MG63 (cell line): ENCODE measurements at regions not wholly inside any gene's neighbourhood (a gene's known extent, or its start where the extent isn't known, plus 50 kb on each side); places are given as distances from the start of the nearest gene placed in this dataset.

ENCODE experiments used
- DNase-seq: peaks from one replicate; pipeline ENCODE4 v3.0.0-alpha.2; 2020
- H3K27me3 ChIP-seq: fragments of 250-450 bp; sonication (Bioruptor Pico); 2 replicates; pipeline ENCODE4 v1.5.1; 2020; ENCODE audit warnings: mild to moderate bottlenecking, moderate library complexity
- H3K36me3 ChIP-seq: fragments of 250-450 bp; sonication (Bioruptor Pico); 2 replicates; pipeline ENCODE4 v1.5.1; 2020; ENCODE audit warnings: mild to moderate bottlenecking, moderate library complexity
- H3K4me3 ChIP-seq: fragments of 250-450 bp; sonication (Bioruptor Pico); 2 replicates; pipeline ENCODE4 v1.5.1; 2020; ENCODE audit warnings: mild to moderate bottlenecking, moderate library complexity
- H3K9me3 ChIP-seq: fragments of 250-450 bp; sonication (Bioruptor Pico); 2 replicates; pipeline ENCODE4 v1.5.1; 2020; ENCODE audit warnings: mild to moderate bottlenecking, moderate library complexity

GRCh38 chr6:163731215-163732013 is 316.9 kb downstream of the QKI start:
- H3K36me3 ChIP-seq, result no peaks in the 10 kb centered on the region
- H3K27me3 ChIP-seq, result no peaks in the 10 kb centered on the region
- H3K4me3 ChIP-seq, result no peak overlapping the region
- no peak for DNase-seq
- no peaks in the 10 kb centered on the region for H3K9me3 ChIP-seq

GRCh38 chr6:163730246-163731210 is 316.0 kb downstream of the QKI start:
- H3K27me3 ChIP-seq, result no peaks in the 10 kb centered on the region
- no peaks in the 10 kb centered on the region for H3K36me3 ChIP-seq
- H3K4me3 ChIP-seq, result no peak overlapping the region
- H3K9me3 ChIP-seq, result no peaks in the 10 kb centered on the region
- no peak for DNase-seq

- Histone ChIP-seq H3K9me3 (no peaks in the 10 kb centered on the region), H3K4me3 (no peak overlapping the region), H3K27me3 (no peaks in the 10 kb centered on the region), H3K36me3 (no peaks in the 10 kb centered on the region)
- no peak for DNase-seq
Observed at GRCh38 chr6:163729127-163729872, 314.8 kb downstream of the QKI start.

- no peaks in the 10 kb centered on the region for H3K9me3 ChIP-seq
- H3K27me3 ChIP-seq, result no peaks in the 10 kb centered on the region
- H3K4me3 ChIP-seq, result no peak overlapping the region
- H3K36me3 ChIP-seq, result no peaks in the 10 kb centered on the region
- no peak for DNase-seq
Observed at GRCh38 chr6:163728442-163729126, 314.1 kb downstream of the QKI start.

- H3K27me3 ChIP-seq, result no peaks in the 10 kb centered on the region
- H3K9me3 ChIP-seq, result no peaks in the 10 kb centered on the region
- H3K36me3 ChIP-seq, result no peaks in the 10 kb centered on the region
- DNase-seq, result no peak
- H3K4me3 ChIP-seq, result no peak overlapping the region
Observed at GRCh38 chr6:163726037-163726695, 311.6 kb downstream of the QKI start.

- no peak for DNase-seq
- Histone ChIP-seq H3K9me3 (no peaks in the 10 kb centered on the region), H3K36me3 (no peaks in the 10 kb centered on the region), H3K27me3 (no peaks in the 10 kb centered on the region), H3K4me3 (no peak overlapping the region)
Observed at GRCh38 chr6:163725008-163725941, 310.8 kb downstream of the QKI start.

- H3K9me3 ChIP-seq, result no peaks in the 10 kb centered on the region
- H3K27me3 ChIP-seq, result no peaks in the 10 kb centered on the region
- no peak overlapping the region for H3K4me3 ChIP-seq
- no peak for DNase-seq
- no peaks in the 10 kb centered on the region for H3K36me3 ChIP-seq
Observed at GRCh38 chr6:163724196-163724595, 309.7 kb downstream of the QKI start.

- Histone ChIP-seq H3K27me3 (no peaks in the 10 kb centered on the region), H3K36me3 (no peaks in the 10 kb centered on the region), H3K9me3 (no peaks in the 10 kb centered on the region), H3K4me3 (no peak overlapping the region)
- DNase-seq, result no peak
Observed at GRCh38 chr6:163723759-163724158, 309.2 kb downstream of the QKI start.

GRCh38 chr6:163721922-163722692 is 307.6 kb downstream of the QKI start:
- H3K27me3 ChIP-seq, result no peaks in the 10 kb centered on the region
- H3K4me3 ChIP-seq, result no peak overlapping the region
- DNase-seq, result no peak
- H3K36me3 ChIP-seq, result no peaks in the 10 kb centered on the region
- H3K9me3 ChIP-seq, result no peaks in the 10 kb centered on the region

GRCh38 chr6:163721435-163721834 is 306.9 kb downstream of the QKI start:
- no peak for DNase-seq
- H3K27me3 ChIP-seq, result no peaks in the 10 kb centered on the region
- no peak overlapping the region for H3K4me3 ChIP-seq

GRCh38 chr6:163720460-163721235 is 306.1 kb downstream of the QKI start:
- Histone ChIP-seq H3K27me3 (no peaks in the 10 kb centered on the region), H3K36me3 (no peaks in the 10 kb centered on the region), H3K9me3 (no peaks in the 10 kb centered on the region), H3K4me3 (no peak overlapping the region)
- DNase-seq, result no peak

More at GRCh38 chr6:163721435-163721834, 306.9 kb downstream of the QKI start:
- Histone ChIP-seq H3K9me3 (no peaks in the 10 kb centered on the region), H3K36me3 (no peaks in the 10 kb centered on the region)

GRCh38 chr6:163720005-163720404 is 305.5 kb downstream of the QKI start:
- Histone ChIP-seq H3K36me3 (no peaks in the 10 kb centered on the region), H3K9me3 (no peaks in the 10 kb centered on the region), H3K27me3 (no peaks in the 10 kb centered on the region), H3K4me3 (no peak overlapping the region)
- DNase-seq, result no peak

- H3K27me3 ChIP-seq, result no peaks in the 10 kb centered on the region
Observed at GRCh38 chr6:163719028-163719742, 304.7 kb downstream of the QKI start.

More at GRCh38 chr6:163719028-163719742, 304.7 kb downstream of the QKI start:
- Histone ChIP-seq H3K4me3 (no peak overlapping the region), H3K36me3 (no peaks in the 10 kb centered on the region), H3K9me3 (no peaks in the 10 kb centered on the region)
- no peak for DNase-seq
